AG09309 (cell line): ENCODE measurements at regions not wholly inside any gene's neighbourhood (a gene's known extent, or its start where the extent isn't known, plus 50 kb on each side); places are given as distances from the start of the nearest gene placed in this dataset.

Source experiments
- DNase-seq: peaks from one replicate; pipeline ENCODE4 v3.0.0-alpha.2; 2010; ENCODE audit warnings: low read depth
- H3K4me3 ChIP-seq: 2 replicates; pipeline ENCODE4 v1.5.1; 2011; ENCODE audit warnings: mild to moderate bottlenecking, low read depth, low read length, moderate library complexity; ENCODE audit not compliant: control insufficient read depth
- CTCF ChIP-seq: IDR thresholded peaks from 2 replicates; pipeline ENCODE4 v1.5.1; 2011; ENCODE audit warnings: mild to moderate bottlenecking, low read depth, low read length, inconsistent platforms; ENCODE audit not compliant: insufficient read depth, control insufficient read depth; ENCODE audit errors: missing control alignments

GRCh38 chr10:9965341-9965740, 1052.3 kb upstream of the CELF2 start:
- no peak for TF ChIP-seq CTCF
- H3K4me3 ChIP-seq, result no peak overlapping the region
- no peak for DNase-seq

- TF ChIP-seq CTCF, result no peak
- no peak for DNase-seq
- H3K4me3 ChIP-seq, result no peak overlapping the region
These were observed 1030.9 kb upstream of the CELF2 start for GRCh38 chr10:9986786-9987185.

GRCh38 chr10:9987197-9987596, 1030.5 kb upstream of the CELF2 start:
- DNase-seq, result no peak
- no peak for TF ChIP-seq CTCF
- no peak overlapping the region for H3K4me3 ChIP-seq

GRCh38 chr10:9992661-9993060, 1025.0 kb upstream of the CELF2 start:
- no peak for TF ChIP-seq CTCF
- DNase-seq, result no peak
- no peak overlapping the region for H3K4me3 ChIP-seq

- DNase-seq, result no peak
- TF ChIP-seq CTCF, result no peak
- no peak overlapping the region for H3K4me3 ChIP-seq
These were observed 1023.5 kb upstream of the CELF2 start for GRCh38 chr10:9994131-9994530.

GRCh38 chr10:9999627-10000026, 1018.0 kb upstream of the CELF2 start:
- TF ChIP-seq CTCF, result no peak
- no peak overlapping the region for H3K4me3 ChIP-seq
- DNase-seq, result no peak

GRCh38 chr10:10007957-10008356, 1009.7 kb upstream of the CELF2 start:
- no peak for TF ChIP-seq CTCF

More at GRCh38 chr10:10007957-10008356, 1009.7 kb upstream of the CELF2 start:
- no peak for DNase-seq
- H3K4me3 ChIP-seq, result no peak overlapping the region
